ENCODE measurements at regions not wholly inside any gene's neighbourhood (a gene's known extent, or its start where the extent isn't known, plus 50 kb on each side); places are given as distances from the start of the nearest gene placed in this dataset.
"Not testable (repeated sequence)": the region's sequence is repeated elsewhere in the genome, so short reads cannot be mapped to it uniquely, and the experiment has no call there.

- H3K4me3 ChIP-seq (replicated peaks in 1 of 3; ENCODE audit: low read depth in 2 of 3, low read length in 3 of 3); H3K9me3 Mint-ChIP-seq; H3K27me3 ChIP-seq (ENCODE audit: control insufficient read depth in 2 of 2, insufficient read depth in 2 of 2, low read length in 2 of 2); H3K4me1 ChIP-seq (ENCODE audit: control insufficient read depth in 1 of 2, insufficient read depth in 2 of 2, low read length in 2 of 2); H3K27ac ChIP-seq (ENCODE audit: low read depth in 1 of 2, low read length in 2 of 2); H3K4me1 Mint-ChIP-seq; H3K4me2 ChIP-seq (replicated peaks; ENCODE audit: extremely low read depth, low read length, poor library complexity, severe bottlenecking); H3K27ac Mint-ChIP-seq; H2AFZ ChIP-seq (ENCODE audit: insufficient read depth, low read depth, low read length, poor library complexity, severe bottlenecking); H3K36me3 Mint-ChIP-seq; H3K36me3 ChIP-seq (replicated peaks in 1 of 2; ENCODE audit: control insufficient read depth in 1 of 2, insufficient read depth in 2 of 2, low read length in 2 of 2); intact Hi-C loops (cut with micrococcal nuclease); H3K79me2 ChIP-seq (ENCODE audit: insufficient read depth, low read length); H3K4me3 Mint-ChIP-seq; H3K9me3 ChIP-seq (replicated peaks in 1 of 2; ENCODE audit: control insufficient read depth in 1 of 2, insufficient read depth in 1 of 2, low read length in 2 of 2); DNase-seq; H4K20me1 ChIP-seq (ENCODE audit: insufficient read depth, low read length); H3K9ac ChIP-seq (ENCODE audit: insufficient read depth, low read length, poor library complexity, severe bottlenecking): not testable (repeated sequence)
- H3K27me3 Mint-ChIP-seq (ENCODE audit: low read depth in 3 of 3), result peaks cover 11 to 17% (median 14%) of the 10 kb centered on the region in 3 donors
- 93% methylated on average over 3 of the region's 10 CpGs for WGBS (ENCODE audit: insufficient coverage)
Observed at GRCh38 chr4:4004702-4005101, 222.0 kb downstream of the OTOP1 start.

- H3K27ac ChIP-seq (ENCODE audit: low read depth in 1 of 2, low read length in 2 of 2); H3K36me3 Mint-ChIP-seq; H3K4me1 ChIP-seq (ENCODE audit: control insufficient read depth in 1 of 2, insufficient read depth in 2 of 2, low read length in 2 of 2); H3K9me3 Mint-ChIP-seq; H3K36me3 ChIP-seq (replicated peaks in 1 of 2; ENCODE audit: control insufficient read depth in 1 of 2, insufficient read depth in 2 of 2, low read length in 2 of 2); H3K4me2 ChIP-seq (replicated peaks; ENCODE audit: extremely low read depth, low read length, poor library complexity, severe bottlenecking); H2AFZ ChIP-seq (ENCODE audit: insufficient read depth, low read depth, low read length, poor library complexity, severe bottlenecking); intact Hi-C loops (cut with micrococcal nuclease); H3K9ac ChIP-seq (ENCODE audit: insufficient read depth, low read length, poor library complexity, severe bottlenecking); H3K79me2 ChIP-seq (ENCODE audit: insufficient read depth, low read length); H3K27me3 ChIP-seq (ENCODE audit: control insufficient read depth in 2 of 2, insufficient read depth in 2 of 2, low read length in 2 of 2); DNase-seq; H3K4me1 Mint-ChIP-seq; H3K9me3 ChIP-seq (replicated peaks in 1 of 2; ENCODE audit: control insufficient read depth in 1 of 2, insufficient read depth in 1 of 2, low read length in 2 of 2); H4K20me1 ChIP-seq (ENCODE audit: insufficient read depth, low read length); H3K4me3 ChIP-seq (replicated peaks in 1 of 3; ENCODE audit: low read depth in 2 of 3, low read length in 3 of 3): not testable (repeated sequence)
- peaks cover 11 to 18% (median 11%) of the 10 kb centered on the region in 3 donors for H3K27me3 Mint-ChIP-seq (ENCODE audit: low read depth in 3 of 3)
- WGBS (ENCODE audit: insufficient coverage), result 71% methylated on average over 7 of the region's 11 CpGs
- H3K4me3 Mint-ChIP-seq, result peak overlapping the region in 1 of 2 donors; percentile 26
- peak overlapping the region in 1 of 7 donors; percentile 27 for H3K27ac Mint-ChIP-seq
Observed at GRCh38 chr4:4006356-4006755, 220.4 kb downstream of the OTOP1 start.

GRCh38 chr4:4019071-4019470, 207.7 kb downstream of the OTOP1 start:
- H3K36me3 ChIP-seq (replicated peaks in 1 of 2; ENCODE audit: control insufficient read depth in 1 of 2, insufficient read depth in 2 of 2, low read length in 2 of 2); H3K79me2 ChIP-seq (ENCODE audit: insufficient read depth, low read length); H3K27me3 ChIP-seq (ENCODE audit: control insufficient read depth in 2 of 2, insufficient read depth in 2 of 2, low read length in 2 of 2); H3K4me3 Mint-ChIP-seq; H3K9ac ChIP-seq (ENCODE audit: insufficient read depth, low read length, poor library complexity, severe bottlenecking); H2AFZ ChIP-seq (ENCODE audit: insufficient read depth, low read depth, low read length, poor library complexity, severe bottlenecking); H3K9me3 Mint-ChIP-seq; H3K9me3 ChIP-seq (replicated peaks in 1 of 2; ENCODE audit: control insufficient read depth in 1 of 2, insufficient read depth in 1 of 2, low read length in 2 of 2); H3K27ac Mint-ChIP-seq; DNase-seq; intact Hi-C loops (cut with micrococcal nuclease); H4K20me1 ChIP-seq (ENCODE audit: insufficient read depth, low read length); H3K4me3 ChIP-seq (replicated peaks in 1 of 3; ENCODE audit: low read depth in 2 of 3, low read length in 3 of 3); H3K4me1 ChIP-seq (ENCODE audit: control insufficient read depth in 1 of 2, insufficient read depth in 2 of 2, low read length in 2 of 2); H3K36me3 Mint-ChIP-seq; H3K27me3 Mint-ChIP-seq (ENCODE audit: low read depth in 3 of 3); H3K4me2 ChIP-seq (replicated peaks; ENCODE audit: extremely low read depth, low read length, poor library complexity, severe bottlenecking); H3K4me1 Mint-ChIP-seq; H3K27ac ChIP-seq (ENCODE audit: low read depth in 1 of 2, low read length in 2 of 2): not testable (repeated sequence)
- 20% methylated on average over 2 of the region's 7 CpGs for WGBS (ENCODE audit: insufficient coverage)

- H3K27ac Mint-ChIP-seq; H3K9me3 ChIP-seq (replicated peaks in 1 of 2; ENCODE audit: control insufficient read depth in 1 of 2, insufficient read depth in 1 of 2, low read length in 2 of 2); H2AFZ ChIP-seq (ENCODE audit: insufficient read depth, low read depth, low read length, poor library complexity, severe bottlenecking); H4K20me1 ChIP-seq (ENCODE audit: insufficient read depth, low read length); H3K27ac ChIP-seq (ENCODE audit: low read depth in 1 of 2, low read length in 2 of 2); H3K27me3 ChIP-seq (ENCODE audit: control insufficient read depth in 2 of 2, insufficient read depth in 2 of 2, low read length in 2 of 2); H3K9ac ChIP-seq (ENCODE audit: insufficient read depth, low read length, poor library complexity, severe bottlenecking); H3K9me3 Mint-ChIP-seq; H3K79me2 ChIP-seq (ENCODE audit: insufficient read depth, low read length); H3K4me1 Mint-ChIP-seq; H3K4me3 Mint-ChIP-seq; H3K36me3 Mint-ChIP-seq; intact Hi-C loops (cut with micrococcal nuclease); H3K36me3 ChIP-seq (replicated peaks in 1 of 2; ENCODE audit: control insufficient read depth in 1 of 2, insufficient read depth in 2 of 2, low read length in 2 of 2); H3K27me3 Mint-ChIP-seq (ENCODE audit: low read depth in 3 of 3); H3K4me3 ChIP-seq (replicated peaks in 1 of 3; ENCODE audit: low read depth in 2 of 3, low read length in 3 of 3); H3K4me2 ChIP-seq (replicated peaks; ENCODE audit: extremely low read depth, low read length, poor library complexity, severe bottlenecking); DNase-seq; H3K4me1 ChIP-seq (ENCODE audit: control insufficient read depth in 1 of 2, insufficient read depth in 2 of 2, low read length in 2 of 2): not testable (repeated sequence)
- no CpG with 5 or more reads among the region's 15 CpGs for WGBS (ENCODE audit: insufficient coverage)
Observed at GRCh38 chr4:4021161-4021560, 205.6 kb downstream of the OTOP1 start.
